RWPE1 (cell line): ENCODE measurements at regions not wholly inside any gene's neighbourhood (a gene's known extent, or its start where the extent isn't known, plus 50 kb on each side); places are given as distances from the start of the nearest gene placed in this dataset.

Experiments
- CTCF ChIA-PET: fragments of 350-600 bp; sonication (Branson Sonifier 250); formaldehyde crosslinking; extraction: SDS; loops from one replicate; lab custom pipeline; 2021; lab: Yijun Ruan, JAX
- POLR2A ChIA-PET: fragments of 400-600 bp; formaldehyde crosslinking; extraction: SDS; loops from one replicate; lab custom pipeline; 2020; ENCODE audit warnings: antibody characterized with exemption; ENCODE audit not compliant: low non-redundant PET; lab: Yijun Ruan, JAX
- DNase-seq: peaks from one replicate; pipeline ENCODE4 v3.0.0; 2012; ENCODE audit warnings: low spot score
- H3K27ac ChIP-seq: fragments of 450-650 bp; 2 replicates; pipeline ENCODE4 v1.5.1; 2017
- CTCF ChIP-seq: fragments of 450-650 bp; conservative IDR thresholded peaks from 2 replicates; pipeline ENCODE4 v1.5.1; 2017; ENCODE audit warnings: low read depth, mild to moderate bottlenecking

- POLR2A ChIA-PET: no interaction called here
- no peak for DNase-seq
- CTCF ChIA-PET: interaction anchor here (0.5 kb wide), 1 partner anchor 11 kb away, joined by 3 read pairs; no protein-coding TSS in a partner anchor
- no peak for TF ChIP-seq CTCF
- no peak overlapping the region for H3K27ac ChIP-seq
Observed at GRCh38 chr1:175894581-175894980, 151.2 kb upstream of the TNR start.

- ChIA-PET CTCF (no interaction called here), POLR2A (no interaction called here)
- TF ChIP-seq CTCF: no peak
- no peak for DNase-seq
- H3K27ac ChIP-seq: no peak overlapping the region
Observed at GRCh38 chr1:175893192-175893591, 149.8 kb upstream of the TNR start.

DNA sequence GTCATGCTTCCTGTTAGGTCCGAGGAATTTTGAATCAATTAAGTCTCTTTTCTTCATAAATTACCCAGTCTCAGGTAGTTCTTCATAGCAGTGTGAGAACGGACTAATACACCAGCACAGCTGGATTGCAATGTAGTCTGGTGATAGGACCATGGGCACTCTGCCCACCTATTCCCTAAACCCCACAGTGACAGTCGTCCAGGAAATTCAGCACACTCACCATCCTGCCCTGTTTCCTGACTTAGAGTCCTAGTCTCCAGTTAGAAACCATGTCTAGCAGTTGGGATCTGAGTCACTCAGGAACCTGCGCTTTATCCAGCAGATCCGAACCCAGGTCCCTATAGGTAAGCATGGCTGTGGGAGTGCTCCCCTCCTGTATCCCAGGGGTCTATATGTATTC, 149.3 kb upstream of the TNR start:
- POLR2A ChIA-PET: no interaction called here

DNA sequence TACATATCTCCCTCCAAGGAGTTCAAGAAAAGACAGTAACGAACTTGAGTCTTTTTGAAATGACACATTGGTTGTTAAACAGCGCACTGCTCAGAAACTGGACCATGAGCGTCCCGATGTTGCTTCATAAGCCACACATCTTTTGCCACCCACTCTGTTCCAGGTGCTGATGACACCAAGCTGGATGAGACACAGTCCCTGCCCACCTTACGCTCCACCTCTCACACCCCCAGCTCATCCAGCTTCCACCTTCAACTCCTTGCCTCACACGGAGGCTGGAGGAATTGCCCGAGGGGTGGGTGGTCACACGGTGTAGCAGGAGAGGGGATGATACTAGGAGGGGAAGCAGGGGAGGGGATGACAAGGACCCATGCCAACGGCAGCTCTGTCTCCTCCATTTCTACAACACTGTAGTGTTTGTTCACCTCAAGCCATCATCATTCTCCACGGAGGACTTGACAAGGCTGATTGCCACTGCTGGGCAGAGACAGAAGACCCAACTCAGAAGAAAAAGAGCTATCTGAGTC, 148.5 kb upstream of the TNR start:
- ChIA-PET CTCF (interaction anchor here (0.6 kb wide), 1 partner anchor 13 kb away, joined by 4 read pairs; no protein-coding TSS in a partner anchor), POLR2A (no interaction called here)
- TF ChIP-seq CTCF: no peak
- DNase-seq: no peak
- H3K27ac ChIP-seq: no peak overlapping the region

More for the DNA sequence above, 149.3 kb upstream of the TNR start:
- no peak for DNase-seq
- CTCF ChIA-PET: no interaction called here
- H3K27ac ChIP-seq: no peak overlapping the region
- TF ChIP-seq CTCF: no peak

DNA sequence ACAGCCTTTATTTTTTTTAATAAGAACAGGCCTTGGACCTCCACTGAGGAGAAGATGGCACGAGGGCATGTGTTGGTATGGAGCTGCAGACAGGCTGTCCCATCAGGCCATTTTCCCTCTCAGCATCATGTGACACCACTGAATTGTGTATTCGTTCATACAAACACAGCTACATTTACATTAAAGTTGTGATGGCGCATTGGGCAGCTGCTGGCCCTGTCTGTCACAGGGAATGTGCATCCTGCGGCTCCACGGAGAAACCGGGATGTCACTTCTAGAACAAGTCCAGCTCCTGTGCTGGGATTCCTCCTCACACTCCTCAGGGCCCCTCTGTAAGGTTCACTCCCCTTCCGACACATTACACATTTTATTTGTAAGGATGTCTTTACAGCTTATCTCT, 147.6 kb upstream of the TNR start:
- POLR2A ChIA-PET: no interaction called here
- CTCF ChIA-PET: interaction anchor here (0.6 kb wide), 1 partner anchor 329 kb away, joined by 3 read pairs; no protein-coding TSS in a partner anchor

GRCh38 chr1:175889848-175890247, 146.5 kb upstream of the TNR start:
- DNase-seq: no peak

More for the DNA sequence above, 147.6 kb upstream of the TNR start:
- no peak for DNase-seq
- no peak for TF ChIP-seq CTCF
- H3K27ac ChIP-seq: no peak overlapping the region

More at GRCh38 chr1:175889848-175890247, 146.5 kb upstream of the TNR start:
- ChIA-PET CTCF (no interaction called here), POLR2A (no interaction called here)
- H3K27ac ChIP-seq: no peak overlapping the region
- no peak for TF ChIP-seq CTCF
